ENCODE measurements at regions not wholly inside any gene's neighbourhood (a gene's known extent, or its start where the extent isn't known, plus 50 kb on each side); places are given as distances from the start of the nearest gene placed in this dataset.

GRCh38 chr7:131999193-131999592 lies 442.8 kb upstream of the PODXL start:
- TF ChIP-seq FOXM1 (IDR thresholded peaks at IDR 0.05; ENCODE audit: borderline replicate concordance) (no peak), SUZ12 (IDR thresholded peaks at IDR 0.05) (no peak), FOXA1 (IDR thresholded peaks at IDR 0.05) (no peak), ZNF384 (IDR thresholded peaks at IDR 0.05) (no peak), BHLHE40 (IDR thresholded peaks at IDR 0.05; ENCODE audit: borderline replicate concordance) (no peak), NFRKB (IDR thresholded peaks at IDR 0.05) (no peak), TARDBP (IDR thresholded peaks at IDR 0.05) (no peak), ELF4 (IDR thresholded peaks at IDR 0.05) (no peak), SP1 (IDR thresholded peaks at IDR 0.05) (no peak), FOXK2 (IDR thresholded peaks at IDR 0.05) (no peak), HDGF (IDR thresholded peaks at IDR 0.05; ENCODE audit: borderline replicate concordance) (no peak), CTBP1 (IDR thresholded peaks at IDR 0.05; ENCODE audit: borderline replicate concordance) (no peak), ARNT (IDR thresholded peaks at IDR 0.05) (no peak)
- TF ChIP-seq, protein P1, sequence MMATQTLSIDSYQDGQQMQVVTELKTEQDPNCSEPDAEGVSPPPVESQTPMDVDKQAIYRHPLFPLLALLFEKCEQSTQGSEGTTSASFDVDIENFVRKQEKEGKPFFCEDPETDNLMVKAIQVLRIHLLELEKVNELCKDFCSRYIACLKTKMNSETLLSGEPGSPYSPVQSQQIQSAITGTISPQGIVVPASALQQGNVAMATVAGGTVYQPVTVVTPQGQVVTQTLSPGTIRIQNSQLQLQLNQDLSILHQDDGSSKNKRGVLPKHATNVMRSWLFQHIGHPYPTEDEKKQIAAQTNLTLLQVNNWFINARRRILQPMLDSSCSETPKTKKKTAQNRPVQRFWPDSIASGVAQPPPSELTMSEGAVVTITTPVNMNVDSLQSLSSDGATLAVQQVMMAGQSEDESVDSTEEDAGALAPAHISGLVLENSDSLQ (IDR thresholded peaks at IDR 0.05): no peak
